ENCODE measurements at regions not wholly inside any gene's neighbourhood (a gene's known extent, or its start where the extent isn't known, plus 50 kb on each side); places are given as distances from the start of the nearest gene placed in this dataset.

DNA sequence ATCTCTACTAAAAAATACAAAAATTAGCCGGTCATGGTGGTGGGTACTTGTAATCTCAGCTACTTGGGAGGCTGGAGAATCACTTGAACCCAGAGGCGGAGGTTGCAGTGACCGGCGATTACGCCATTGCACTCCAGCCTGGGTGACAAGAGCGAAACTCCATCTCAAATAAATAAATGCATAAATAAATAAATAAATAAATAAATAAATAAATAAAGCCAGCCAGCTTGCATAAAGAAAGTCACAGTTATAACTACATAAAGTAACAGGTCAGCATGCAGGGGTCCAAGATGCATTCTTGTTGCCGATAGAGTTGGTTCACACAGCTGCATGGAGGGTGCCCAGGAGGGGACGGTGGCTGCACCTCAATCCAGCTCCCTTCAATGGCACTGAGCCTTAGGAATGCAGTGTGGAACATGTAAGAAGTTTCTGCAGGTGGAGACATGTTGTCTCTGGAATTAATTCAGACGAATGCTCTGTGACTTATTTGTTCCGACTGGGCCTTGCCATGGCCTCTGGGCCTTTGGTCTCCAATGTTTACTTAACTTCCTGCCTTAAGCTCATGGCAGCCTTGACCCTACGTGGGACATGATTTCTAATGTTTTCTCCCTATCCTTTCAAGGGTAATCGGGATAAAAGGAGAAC, 159.6 kb upstream of the PRKCQ start:
- no peak for DNase-seq (ENCODE audit: extremely low spot score)
- ChIA-PET CTCF (interaction anchor here (1.2 kb wide), 1 partner anchor 92 kb away, joined by 3 read pairs; no protein-coding TSS in a partner anchor), POLR2A (no interaction called here)
- TF ChIP-seq FOXK2 (IDR thresholded peaks at IDR 0.05), result no peak
- TF ChIP-seq L3MBTL2 (conservative IDR thresholded peaks at IDR 0.05), result no peak
- TF ChIP-seq BHLHE40 (IDR thresholded peaks at IDR 0.05; ENCODE audit: borderline replicate concordance), result no peak
- TF ChIP-seq NFRKB (IDR thresholded peaks at IDR 0.05), result no peak
- TF ChIP-seq HDGF (IDR thresholded peaks at IDR 0.05; ENCODE audit: borderline replicate concordance), result no peak

DNA sequence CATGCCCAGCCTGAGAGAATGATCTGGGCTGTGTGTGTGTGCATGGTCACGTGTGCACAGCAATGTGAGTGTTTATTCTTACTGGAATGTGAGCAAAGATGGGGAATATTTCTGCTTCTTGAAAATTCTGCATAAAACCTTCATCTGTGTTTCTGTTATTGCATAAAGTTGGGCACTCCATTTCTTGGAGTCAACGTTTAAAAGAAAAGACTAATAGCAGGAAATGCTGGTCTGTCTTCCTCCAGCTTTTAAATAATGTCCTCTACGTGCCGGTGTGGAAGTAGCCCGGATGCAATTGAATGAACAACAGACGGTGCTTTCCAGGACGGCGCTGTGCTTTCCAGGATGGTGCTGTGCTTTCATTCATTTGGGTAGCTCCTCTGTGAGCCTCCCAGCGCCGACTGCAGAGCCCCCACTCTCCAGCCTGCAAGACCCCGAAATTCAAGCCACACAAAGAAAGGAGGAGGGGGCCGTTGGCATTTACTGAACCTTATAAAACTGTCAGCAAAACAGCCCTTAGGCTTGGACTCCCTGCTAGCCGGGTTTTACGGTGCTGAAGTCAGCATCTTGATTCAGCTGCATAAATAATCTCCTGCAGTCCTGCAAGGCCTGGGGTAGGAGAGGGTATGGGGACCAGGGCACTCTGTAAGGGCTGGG, 158.2 kb upstream of the PRKCQ start:
- POLR2A ChIA-PET, result interaction anchor here (0.9 kb wide), 1 partner anchor 11 kb away, joined by 3 read pairs; no protein-coding TSS in a partner anchor
- DNase-seq (ENCODE audit: extremely low spot score), result peak; percentile 27
- TF ChIP-seq ELF4 (IDR thresholded peaks at IDR 0.05) (no peak), SP1 (IDR thresholded peaks at IDR 0.05) (no peak)
- TF ChIP-seq, protein P1, sequence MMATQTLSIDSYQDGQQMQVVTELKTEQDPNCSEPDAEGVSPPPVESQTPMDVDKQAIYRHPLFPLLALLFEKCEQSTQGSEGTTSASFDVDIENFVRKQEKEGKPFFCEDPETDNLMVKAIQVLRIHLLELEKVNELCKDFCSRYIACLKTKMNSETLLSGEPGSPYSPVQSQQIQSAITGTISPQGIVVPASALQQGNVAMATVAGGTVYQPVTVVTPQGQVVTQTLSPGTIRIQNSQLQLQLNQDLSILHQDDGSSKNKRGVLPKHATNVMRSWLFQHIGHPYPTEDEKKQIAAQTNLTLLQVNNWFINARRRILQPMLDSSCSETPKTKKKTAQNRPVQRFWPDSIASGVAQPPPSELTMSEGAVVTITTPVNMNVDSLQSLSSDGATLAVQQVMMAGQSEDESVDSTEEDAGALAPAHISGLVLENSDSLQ (IDR thresholded peaks at IDR 0.05), result peak; percentile 46
- CTCF ChIA-PET, result interaction anchor here (0.6 kb wide), 1 partner anchor 9 kb away, joined by 3 read pairs; no protein-coding TSS in a partner anchor

DNA sequence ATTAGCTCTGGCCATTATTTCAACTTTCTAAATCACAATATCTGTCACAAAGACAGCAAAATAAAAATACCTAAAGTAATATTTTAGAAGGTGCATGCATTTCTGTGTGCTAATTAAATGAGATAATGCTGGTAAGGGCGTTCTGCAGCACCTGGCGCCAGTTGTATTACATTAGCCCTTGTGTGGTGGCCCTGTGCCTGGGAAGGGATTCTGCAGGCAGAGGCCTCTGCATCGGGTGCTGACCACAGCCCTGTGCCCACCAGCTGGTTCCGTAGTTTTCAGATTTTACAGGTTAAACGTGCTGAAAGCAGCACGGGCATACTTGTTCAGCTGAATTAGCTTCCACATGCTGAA, 157.7 kb upstream of the PRKCQ start:
- TF ChIP-seq FOXA1 (IDR thresholded peaks at IDR 0.05) (no peak), SUZ12 (IDR thresholded peaks at IDR 0.05) (no peak), HDGF (IDR thresholded peaks at IDR 0.05; ENCODE audit: borderline replicate concordance) (no peak), FOXK2 (IDR thresholded peaks at IDR 0.05) (no peak), NFRKB (IDR thresholded peaks at IDR 0.05) (no peak), FOXM1 (IDR thresholded peaks at IDR 0.05; ENCODE audit: borderline replicate concordance) (no peak), SP1 (IDR thresholded peaks at IDR 0.05) (no peak), L3MBTL2 (conservative IDR thresholded peaks at IDR 0.05) (no peak), ZNF384 (IDR thresholded peaks at IDR 0.05) (no peak), TARDBP (IDR thresholded peaks at IDR 0.05) (no peak), BHLHE40 (IDR thresholded peaks at IDR 0.05; ENCODE audit: borderline replicate concordance) (no peak)
- TF ChIP-seq, protein P1 (IDR thresholded peaks at IDR 0.05), result no peak
- CTCF ChIA-PET, result interaction anchor here (0.6 kb wide), 1 partner anchor 8 kb away, joined by 3 read pairs; no protein-coding TSS in a partner anchor
- no peak for DNase-seq (ENCODE audit: extremely low spot score)
- POLR2A ChIA-PET, result interaction anchor here (0.9 kb wide), 1 partner anchor 12 kb away, joined by 3 read pairs; no protein-coding TSS in a partner anchor

DNA sequence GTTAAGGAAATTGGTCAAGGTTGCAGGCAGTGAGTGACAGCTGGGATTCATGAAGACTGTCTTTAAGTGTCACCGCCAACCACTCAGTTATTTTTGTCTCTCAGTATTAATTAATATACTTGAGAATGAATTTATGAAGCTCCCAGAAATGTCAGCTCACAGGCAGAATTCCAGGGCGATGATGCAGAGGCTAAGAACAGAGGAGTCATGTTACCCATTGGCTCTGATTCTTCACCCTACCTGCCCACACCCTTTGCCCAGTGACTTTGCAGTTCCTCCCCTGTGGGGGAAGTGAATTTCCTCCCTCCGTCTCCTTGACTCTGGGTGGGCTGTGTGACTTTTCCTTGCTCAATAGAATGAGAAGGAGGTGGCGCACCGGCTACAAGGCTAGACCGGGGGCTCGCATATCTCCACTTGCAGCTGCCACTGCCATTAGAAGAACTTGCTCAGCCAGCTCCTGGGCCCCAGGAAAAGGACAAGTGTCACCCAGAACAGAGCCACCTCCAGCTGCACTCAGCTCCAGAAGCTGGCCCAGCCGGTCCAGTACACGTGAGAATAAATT, 157.1 kb upstream of the PRKCQ start:
- DNase-seq (ENCODE audit: extremely low spot score), result no peak
- TF ChIP-seq HDGF (IDR thresholded peaks at IDR 0.05; ENCODE audit: borderline replicate concordance) (no peak), BHLHE40 (IDR thresholded peaks at IDR 0.05; ENCODE audit: borderline replicate concordance) (no peak), NFRKB (IDR thresholded peaks at IDR 0.05) (no peak), FOXM1 (IDR thresholded peaks at IDR 0.05; ENCODE audit: borderline replicate concordance) (no peak)
- TF ChIP-seq, protein P1 (IDR thresholded peaks at IDR 0.05), result peak; percentile 71
- POLR2A ChIA-PET, result no interaction called here
- CTCF ChIA-PET, result interaction anchor here (1.1 kb wide), 2 partner anchors 17 to 59 kb away, joined by 3 to 4 read pairs; no protein-coding TSS in a partner anchor

DNA sequence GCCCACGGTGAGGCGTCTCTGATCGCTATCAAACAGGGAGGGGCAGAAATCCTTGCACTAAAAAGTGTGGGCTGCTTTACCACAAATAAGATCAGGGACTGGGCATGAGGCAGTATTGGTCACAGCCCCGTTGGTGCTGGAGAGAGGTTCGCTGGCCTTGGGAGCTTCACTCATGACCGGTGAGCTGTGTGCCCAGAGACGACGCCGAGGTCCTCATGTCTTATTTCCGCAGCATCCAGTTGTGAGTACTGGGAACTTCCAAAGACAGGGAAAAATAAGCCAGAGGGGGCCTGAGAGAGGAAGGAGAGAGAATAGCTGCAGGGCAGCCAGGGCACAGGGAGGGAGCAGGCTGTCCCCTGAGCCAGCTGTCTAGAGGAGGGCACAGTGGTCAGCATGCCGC, 154.2 kb upstream of the PRKCQ start:
- no peak for DNase-seq (ENCODE audit: extremely low spot score)
- CTCF ChIA-PET, result no interaction called here
- TF ChIP-seq, protein P1 (IDR thresholded peaks at IDR 0.05), result no peak
- TF ChIP-seq FOXA1 (IDR thresholded peaks at IDR 0.05), result no peak
- TF ChIP-seq HDGF (IDR thresholded peaks at IDR 0.05; ENCODE audit: borderline replicate concordance), result no peak
- no peak for TF ChIP-seq CTBP1 (IDR thresholded peaks at IDR 0.05; ENCODE audit: borderline replicate concordance)
- TF ChIP-seq BHLHE40 (IDR thresholded peaks at IDR 0.05; ENCODE audit: borderline replicate concordance), result no peak
- no peak for TF ChIP-seq SP1 (IDR thresholded peaks at IDR 0.05)
- no peak for TF ChIP-seq SUZ12 (IDR thresholded peaks at IDR 0.05)
- no peak for TF ChIP-seq FOXK2 (IDR thresholded peaks at IDR 0.05)
- POLR2A ChIA-PET, result no interaction called here

DNA sequence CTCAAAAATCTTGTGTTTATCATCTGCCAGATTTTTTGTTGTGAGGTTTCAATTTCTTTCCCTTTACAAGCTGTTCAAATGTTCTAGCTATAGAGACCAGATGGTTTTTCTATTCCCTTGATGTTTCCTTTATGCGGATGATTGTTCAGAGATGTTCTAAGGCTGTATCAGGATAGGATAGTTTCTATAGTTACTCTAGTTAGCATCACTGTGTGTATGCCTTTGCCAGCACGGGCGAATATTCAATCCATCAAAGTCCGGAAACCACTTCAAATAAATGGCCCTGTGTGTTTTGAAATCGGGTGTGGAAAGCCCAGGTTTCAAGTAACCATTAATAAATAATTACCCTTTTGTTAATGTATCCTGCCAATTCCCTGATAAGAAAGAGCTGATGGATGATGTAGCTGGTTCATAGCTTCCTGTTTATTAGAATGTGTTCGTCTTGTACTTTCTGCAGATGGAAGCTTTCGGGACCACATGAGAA, 149.8 kb upstream of the PRKCQ start:
- POLR2A ChIA-PET, result no interaction called here
- no peak for DNase-seq (ENCODE audit: extremely low spot score)
- CTCF ChIA-PET, result interaction anchor here (0.6 to 0.7 kb wide), 2 partner anchors 8 to 926 kb away, joined by 3 to 5 read pairs; no protein-coding TSS in a partner anchor
- TF ChIP-seq, protein P1 (IDR thresholded peaks at IDR 0.05), result no peak
- TF ChIP-seq FOXA1 (IDR thresholded peaks at IDR 0.05) (no peak), NFRKB (IDR thresholded peaks at IDR 0.05) (no peak), BHLHE40 (IDR thresholded peaks at IDR 0.05; ENCODE audit: borderline replicate concordance) (no peak), ARNT (IDR thresholded peaks at IDR 0.05) (no peak), TARDBP (IDR thresholded peaks at IDR 0.05) (no peak), L3MBTL2 (conservative IDR thresholded peaks at IDR 0.05) (no peak), FOXM1 (IDR thresholded peaks at IDR 0.05; ENCODE audit: borderline replicate concordance) (no peak), FOXK2 (IDR thresholded peaks at IDR 0.05) (no peak), ELF4 (IDR thresholded peaks at IDR 0.05) (no peak), SUZ12 (IDR thresholded peaks at IDR 0.05) (no peak), LEF1 (IDR thresholded peaks at IDR 0.05; ENCODE audit: borderline replicate concordance) (no peak), SP1 (IDR thresholded peaks at IDR 0.05) (no peak), CTBP1 (IDR thresholded peaks at IDR 0.05; ENCODE audit: borderline replicate concordance) (no peak)

Measured in HEK293T (cell line).